Memory B cell (primary cell): ENCODE measurements at regions not wholly inside any gene's neighbourhood (a gene's known extent, or its start where the extent isn't known, plus 50 kb on each side); places are given as distances from the start of the nearest gene placed in this dataset.

Experiments used
- ATAC-seq: fragments of 150-1000 bp; cut with Tn5 transposase; 2 replicates; pipeline ENCODE4 v1.10.0; 2021; ENCODE audit warnings: low read depth, mild to moderate bottlenecking, moderate library complexity
- DNase-seq, 2 donors: peaks; one replicate each; pipeline ENCODE4 v3.0.0; 2022; ENCODE audit warnings: low spot score in 2 of 2
- H3K27ac Mint-ChIP-seq: one replicate; pipeline ENCODE4 v1.8.0; 2022; ENCODE audit warnings: mild to moderate bottlenecking, moderate library complexity, mixed read lengths
- H3K27me3 Mint-ChIP-seq: one replicate; pipeline ENCODE4 v1.8.0; 2022; ENCODE audit warnings: mixed read lengths
- H3K36me3 Mint-ChIP-seq: one replicate; pipeline ENCODE4 v1.8.0; 2022; ENCODE audit warnings: mild to moderate bottlenecking, mixed read lengths
- H3K4me1 Mint-ChIP-seq: one replicate; pipeline ENCODE4 v1.8.0; 2022; ENCODE audit warnings: mixed read lengths
- H3K4me3 Mint-ChIP-seq: one replicate; pipeline ENCODE4 v1.8.0; 2022; ENCODE audit warnings: mild to moderate bottlenecking, moderate library complexity, mixed read lengths
- H3K9me3 Mint-ChIP-seq: one replicate; pipeline ENCODE4 v1.8.0; 2022; ENCODE audit warnings: mixed read lengths

DNA sequence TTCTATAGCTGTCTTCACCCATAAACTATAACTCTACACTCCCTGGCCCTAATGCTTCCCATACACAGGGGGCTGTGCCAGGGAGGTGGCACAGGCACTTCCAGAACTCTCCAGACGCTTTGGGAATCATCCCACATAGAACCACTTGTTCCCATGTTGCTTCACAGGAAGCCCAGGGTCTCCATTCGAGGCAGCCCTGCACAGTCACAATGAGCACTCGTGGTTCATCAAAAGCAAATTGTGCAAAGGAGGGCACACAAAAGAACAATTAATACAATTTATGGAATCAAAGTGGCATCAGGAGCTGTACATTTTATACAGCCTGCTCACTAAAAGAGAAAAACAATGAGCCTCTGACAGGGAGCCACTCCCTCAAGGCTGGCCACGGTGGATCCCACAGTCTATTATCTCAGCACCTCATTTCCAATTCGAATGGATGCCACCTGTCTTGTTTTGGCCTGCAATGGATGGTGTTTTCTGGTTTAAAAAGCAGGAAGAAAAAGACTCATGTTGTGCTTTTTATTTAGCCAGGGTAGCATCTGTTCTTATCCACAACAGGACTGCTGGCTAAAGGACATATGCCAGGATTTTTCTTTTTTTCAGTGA is 354.8 kb downstream of the ENC1 start:
- no peak for ATAC-seq

DNA sequence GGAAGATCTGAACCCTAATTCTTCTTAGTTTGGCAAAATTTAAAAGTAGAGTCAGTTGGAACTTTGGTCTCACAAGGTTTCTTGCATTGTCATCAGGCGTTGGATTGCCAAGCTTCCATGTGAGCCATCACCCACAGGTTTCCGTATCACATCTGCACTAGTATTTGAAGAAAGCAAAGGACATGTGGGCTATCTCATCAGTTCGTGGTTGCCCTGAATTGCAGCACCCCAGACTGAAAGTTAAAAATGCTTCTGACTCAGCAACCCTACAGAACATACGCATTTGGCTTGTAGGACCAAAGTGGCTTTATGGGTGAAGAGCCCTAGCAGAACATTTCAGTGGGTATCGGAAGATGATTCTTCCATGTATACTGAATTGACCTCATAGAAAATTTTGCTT is 358.0 kb downstream of the ENC1 start:
- Mint-ChIP-seq H3K4me3 (no peak overlapping the region), H3K27ac (no peak overlapping the region), H3K36me3 (no peaks in the 10 kb centered on the region), H3K4me1 (no peaks in the 10 kb centered on the region), H3K9me3 (no peaks in the 10 kb centered on the region), H3K27me3 (peaks cover 5% of the 10 kb centered on the region)
- ATAC-seq (no peak), DNase-seq (no peak)

More for the DNA sequence above, 354.8 kb downstream of the ENC1 start:
- no peaks in the 10 kb centered on the region for H3K36me3 Mint-ChIP-seq
- H3K4me1 Mint-ChIP-seq: no peaks in the 10 kb centered on the region
- no peak overlapping the region for H3K27ac Mint-ChIP-seq
- H3K9me3 Mint-ChIP-seq: no peaks in the 10 kb centered on the region
- H3K4me3 Mint-ChIP-seq: no peak overlapping the region
- DNase-seq: no peak
- peaks cover 6% of the 10 kb centered on the region for H3K27me3 Mint-ChIP-seq

DNA sequence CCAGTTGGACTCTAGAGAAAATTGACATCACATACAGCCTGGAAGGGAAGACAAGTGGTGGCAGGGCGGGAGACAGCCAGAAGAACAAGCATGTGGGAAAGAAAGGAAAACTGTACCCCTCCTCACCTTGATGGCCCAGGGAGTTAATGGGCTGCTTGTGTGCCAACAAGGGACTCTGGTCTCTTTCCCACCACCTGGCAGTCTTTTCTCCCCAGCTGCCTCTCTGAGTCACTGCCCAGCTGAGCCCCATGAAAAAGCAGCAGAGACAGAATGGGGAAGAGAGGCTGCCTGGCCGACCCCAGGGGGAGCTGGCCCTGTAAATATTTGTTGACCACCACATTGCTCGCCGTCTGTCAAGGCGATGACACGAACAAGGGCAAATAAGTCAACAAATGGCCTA is 359.4 kb downstream of the ENC1 start:
- Mint-ChIP-seq H3K36me3 (no peaks in the 10 kb centered on the region), H3K4me1 (no peaks in the 10 kb centered on the region), H3K27ac (no peak overlapping the region), H3K27me3 (peaks cover 9% of the 10 kb centered on the region), H3K4me3 (no peak overlapping the region), H3K9me3 (no peaks in the 10 kb centered on the region)
- ATAC-seq (no peak), DNase-seq (no peak)

DNA sequence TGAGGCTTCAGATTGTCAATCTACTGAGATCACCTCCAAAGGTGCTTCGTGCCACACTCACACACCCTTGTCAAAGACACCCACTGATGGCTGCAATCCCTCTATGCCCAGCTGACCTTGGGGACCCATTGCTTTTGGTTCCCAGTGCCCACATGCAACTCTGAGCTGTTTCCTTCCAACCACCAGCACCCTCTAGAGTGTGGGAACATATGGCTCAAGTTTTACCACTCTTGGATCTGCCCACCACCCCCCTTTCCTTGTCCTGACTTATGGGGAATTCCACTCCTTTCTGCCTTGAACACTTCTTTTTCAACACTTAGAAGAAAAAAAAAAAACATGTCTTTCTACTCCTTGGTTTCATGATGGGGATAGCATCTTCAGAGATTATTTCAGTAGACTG is 360.2 kb downstream of the ENC1 start:
- Mint-ChIP-seq H3K9me3 (no peaks in the 10 kb centered on the region), H3K4me1 (no peaks in the 10 kb centered on the region), H3K36me3 (no peaks in the 10 kb centered on the region), H3K4me3 (no peak overlapping the region), H3K27ac (no peak overlapping the region), H3K27me3 (peaks cover 9% of the 10 kb centered on the region)
- no peak for DNase-seq
- no peak for ATAC-seq

DNA sequence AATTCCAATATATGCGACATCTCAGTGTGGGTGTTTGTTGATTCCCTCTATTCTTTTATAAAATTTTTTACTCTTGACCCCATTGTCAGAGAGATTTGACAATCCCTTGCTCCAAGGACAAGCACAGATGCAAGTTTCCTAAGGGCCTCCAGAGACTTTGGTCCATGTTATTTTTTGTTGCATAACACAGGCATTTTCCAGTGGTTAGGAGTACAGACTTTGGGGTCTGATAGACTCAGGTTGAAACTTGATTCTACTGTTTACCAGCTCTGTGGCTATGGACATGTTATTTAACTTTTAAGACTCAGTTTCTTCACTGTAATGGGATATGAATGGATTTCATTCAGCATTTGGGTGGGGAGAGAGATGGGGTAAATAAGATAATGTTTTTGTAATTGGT is 361.3 kb downstream of the ENC1 start:
- H3K9me3 Mint-ChIP-seq: no peaks in the 10 kb centered on the region
- no peaks in the 10 kb centered on the region for H3K4me1 Mint-ChIP-seq

DNA sequence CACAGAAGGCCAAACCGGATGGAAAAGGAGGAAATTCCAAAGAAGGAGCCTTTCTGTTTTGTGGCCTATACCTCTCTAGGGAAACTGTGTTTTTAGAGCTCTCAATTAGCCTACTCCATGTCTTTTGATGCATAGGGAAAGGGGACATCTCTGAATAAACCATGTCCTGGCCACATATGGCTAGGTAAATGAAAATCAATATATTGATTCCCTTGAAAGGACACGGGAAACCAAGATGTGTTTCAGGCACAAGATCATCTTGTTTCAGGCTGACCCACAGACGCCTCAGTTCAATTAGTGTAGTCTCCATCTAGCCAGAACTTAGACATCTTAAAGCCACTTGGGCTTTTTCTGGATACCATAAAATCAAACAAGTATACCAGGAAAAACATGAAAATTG is 363.1 kb downstream of the ENC1 start:
- Mint-ChIP-seq H3K4me3 (no peak overlapping the region), H3K4me1 (no peaks in the 10 kb centered on the region), H3K9me3 (no peaks in the 10 kb centered on the region), H3K27me3 (peaks cover 4% of the 10 kb centered on the region), H3K27ac (no peak overlapping the region), H3K36me3 (no peaks in the 10 kb centered on the region)
- DNase-seq (no peak), ATAC-seq (no peak)

More for the DNA sequence above, 361.3 kb downstream of the ENC1 start:
- Mint-ChIP-seq H3K4me3 (no peak overlapping the region), H3K36me3 (no peaks in the 10 kb centered on the region), H3K27me3 (peaks cover 7% of the 10 kb centered on the region), H3K27ac (no peak overlapping the region)
- DNase-seq (no peak), ATAC-seq (no peak)

DNA sequence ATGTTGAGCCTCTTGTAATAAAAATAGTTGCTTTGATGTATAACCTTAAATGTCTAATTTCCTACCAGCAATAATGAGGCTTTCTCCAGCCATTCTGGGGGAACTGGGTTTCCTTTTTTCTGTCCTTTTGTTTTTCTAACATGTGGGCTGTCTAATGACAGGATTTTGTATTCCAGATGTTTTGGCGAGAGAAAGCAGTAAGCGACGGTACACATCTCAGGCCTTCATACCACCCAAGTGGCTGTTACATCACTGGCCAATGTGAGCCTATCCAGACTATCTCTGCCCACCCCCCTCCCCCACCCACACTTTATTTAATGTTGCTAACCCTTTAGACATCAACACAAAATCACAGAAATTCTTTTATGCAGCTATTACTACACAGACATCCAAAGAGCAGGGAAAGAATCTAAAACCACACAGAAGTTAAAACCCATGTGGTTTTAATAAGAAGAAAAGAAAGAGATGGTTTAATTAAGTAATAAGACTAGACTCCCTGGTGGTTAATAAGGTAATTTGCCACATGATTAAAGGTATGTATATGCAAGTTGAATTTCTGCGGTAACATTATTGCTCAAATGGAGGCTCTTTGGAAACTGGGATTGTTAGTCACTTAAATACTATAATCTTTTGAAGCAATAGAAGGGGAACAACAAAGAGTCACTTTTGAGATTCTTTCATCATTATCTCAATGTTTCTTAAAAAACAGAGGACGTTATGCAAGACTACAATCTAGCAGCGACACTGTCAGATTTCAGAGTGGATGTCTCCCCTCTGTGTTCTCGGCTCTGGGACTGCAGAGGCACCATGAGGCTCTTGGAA is 365.1 kb downstream of the ENC1 start:
- H3K9me3 Mint-ChIP-seq: no peaks in the 10 kb centered on the region
- H3K27ac Mint-ChIP-seq: no peak overlapping the region
- H3K4me3 Mint-ChIP-seq: no peak overlapping the region
- no peaks in the 10 kb centered on the region for H3K4me1 Mint-ChIP-seq
- ATAC-seq (no peak), DNase-seq (no peak)
- peaks cover 4% of the 10 kb centered on the region for H3K27me3 Mint-ChIP-seq
- no peaks in the 10 kb centered on the region for H3K36me3 Mint-ChIP-seq

DNA sequence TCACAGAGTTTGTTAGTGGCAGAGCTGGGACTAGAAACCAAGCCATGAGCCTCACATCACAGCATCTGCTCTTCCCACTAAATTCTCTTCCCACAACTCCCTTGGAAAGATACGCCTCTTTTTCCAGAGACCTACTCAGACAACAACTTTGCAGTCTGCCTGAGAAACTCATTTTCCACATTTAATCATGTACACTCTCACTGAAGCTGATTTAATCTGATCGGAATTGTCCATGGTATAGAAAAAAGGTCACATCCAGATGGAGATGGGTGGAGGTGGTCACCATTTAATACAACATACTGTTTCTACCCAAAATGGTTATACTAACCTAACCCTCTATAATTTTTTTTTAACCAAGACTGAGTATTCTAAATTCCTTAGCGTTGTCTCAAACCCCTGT is 366.2 kb downstream of the ENC1 start:
- ATAC-seq (no peak), DNase-seq (no peak)
- Mint-ChIP-seq H3K27ac (no peak overlapping the region), H3K36me3 (no peaks in the 10 kb centered on the region), H3K4me1 (no peaks in the 10 kb centered on the region), H3K4me3 (no peak overlapping the region), H3K27me3 (peaks cover 6% of the 10 kb centered on the region), H3K9me3 (no peaks in the 10 kb centered on the region)

DNA sequence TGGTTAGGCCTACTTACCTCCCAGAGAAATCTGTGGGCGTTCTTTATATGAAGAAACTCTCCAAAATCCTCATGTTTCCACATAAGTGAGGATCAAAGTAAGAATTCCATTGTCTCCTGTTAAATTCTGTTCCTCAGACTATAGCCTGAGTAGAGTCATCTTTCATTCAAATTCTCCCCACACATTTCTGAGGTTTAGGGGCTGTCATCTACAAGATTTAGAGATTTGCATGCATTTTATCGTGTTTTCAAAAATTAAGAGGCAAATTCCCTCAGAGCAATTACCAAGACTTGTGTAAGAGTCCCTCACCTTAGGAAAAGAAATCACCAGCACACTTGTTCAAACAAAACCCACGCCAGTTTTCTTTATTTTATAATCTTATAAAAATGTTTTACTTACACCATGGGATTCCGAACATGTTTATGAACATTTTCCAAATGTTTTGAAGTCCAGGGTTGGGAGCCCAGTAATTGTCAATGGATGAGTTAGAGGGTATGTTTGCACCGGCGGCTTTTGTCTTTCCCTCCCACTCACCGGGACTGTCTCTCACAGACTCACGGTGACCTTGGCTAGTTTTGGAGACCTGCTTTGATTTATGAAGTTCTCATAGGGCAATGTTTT is 367.6 kb downstream of the ENC1 start:
- no peaks in the 10 kb centered on the region for H3K9me3 Mint-ChIP-seq
- H3K36me3 Mint-ChIP-seq: no peaks in the 10 kb centered on the region
- H3K4me3 Mint-ChIP-seq: no peak overlapping the region
- H3K27me3 Mint-ChIP-seq: peaks cover 6% of the 10 kb centered on the region
- ATAC-seq (no peak), DNase-seq (no peak)
- H3K4me1 Mint-ChIP-seq: no peaks in the 10 kb centered on the region
- no peak overlapping the region for H3K27ac Mint-ChIP-seq

DNA sequence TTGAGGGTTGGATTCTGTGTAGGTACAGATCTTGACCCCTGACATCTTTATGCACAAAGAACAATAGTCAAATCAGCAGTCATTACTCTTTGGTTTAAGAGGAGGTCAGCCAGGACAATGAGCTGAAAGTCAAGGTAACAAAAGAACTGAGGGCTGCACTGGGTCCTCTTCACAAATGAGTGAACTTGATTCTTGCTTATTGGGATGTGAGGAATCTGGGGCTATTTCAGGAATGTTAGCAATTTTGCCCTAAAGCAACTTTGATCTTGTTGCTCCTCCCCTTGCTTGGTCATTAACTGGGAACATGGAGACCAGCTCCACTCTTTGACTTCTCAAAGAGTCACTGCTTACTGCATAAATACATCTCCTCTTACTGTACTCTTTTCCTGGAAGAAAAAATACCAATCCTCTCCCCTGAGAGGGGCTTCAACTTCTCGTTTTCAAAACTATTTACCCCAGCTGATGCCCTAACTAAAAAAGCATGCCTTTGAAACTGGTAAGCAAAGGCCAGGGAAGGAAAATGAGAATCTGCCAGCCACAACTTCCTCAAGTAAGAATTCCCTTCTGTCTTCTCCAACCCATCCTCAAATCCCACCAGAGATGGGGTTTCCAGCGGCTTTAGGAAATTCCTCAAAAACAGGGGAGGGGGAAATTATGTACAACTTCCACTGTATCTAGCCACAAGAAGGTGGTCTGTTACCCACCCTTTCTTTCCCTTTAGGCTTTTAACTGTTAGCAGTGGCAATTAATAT is 368.3 kb downstream of the ENC1 start:
- no peaks in the 10 kb centered on the region for H3K9me3 Mint-ChIP-seq
- H3K4me3 Mint-ChIP-seq: no peak overlapping the region
- DNase-seq: no peak
- H3K4me1 Mint-ChIP-seq: no peaks in the 10 kb centered on the region
- H3K27me3 Mint-ChIP-seq: peaks cover 6% of the 10 kb centered on the region
- no peak overlapping the region for H3K27ac Mint-ChIP-seq
- ATAC-seq: no peak
- H3K36me3 Mint-ChIP-seq: no peaks in the 10 kb centered on the region

DNA sequence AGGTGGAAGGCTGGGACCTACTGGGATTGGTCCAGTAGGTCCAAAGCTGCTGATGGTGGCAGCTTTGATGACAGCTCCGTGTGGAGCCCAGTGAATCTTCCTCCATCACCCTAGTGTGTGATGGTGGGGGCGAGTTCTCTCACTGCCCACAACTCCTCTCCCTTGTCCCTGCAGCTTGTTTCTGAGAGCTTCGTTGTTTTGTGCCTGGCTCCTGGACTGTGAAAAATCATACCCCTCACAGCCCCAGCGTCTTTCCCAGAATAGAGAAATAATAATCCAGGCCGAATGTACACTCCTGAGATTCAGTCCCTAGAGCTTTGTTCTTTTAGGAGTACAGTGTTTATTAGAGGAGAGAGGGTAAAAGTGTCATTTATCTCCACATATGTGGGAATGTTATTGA is 372.2 kb downstream of the ENC1 start:
- Mint-ChIP-seq H3K4me3 (no peak overlapping the region), H3K9me3 (no peaks in the 10 kb centered on the region), H3K36me3 (no peaks in the 10 kb centered on the region), H3K27ac (no peak overlapping the region), H3K27me3 (peaks cover 5% of the 10 kb centered on the region), H3K4me1 (no peaks in the 10 kb centered on the region)
- DNase-seq: no peak
- ATAC-seq: no peak

DNA sequence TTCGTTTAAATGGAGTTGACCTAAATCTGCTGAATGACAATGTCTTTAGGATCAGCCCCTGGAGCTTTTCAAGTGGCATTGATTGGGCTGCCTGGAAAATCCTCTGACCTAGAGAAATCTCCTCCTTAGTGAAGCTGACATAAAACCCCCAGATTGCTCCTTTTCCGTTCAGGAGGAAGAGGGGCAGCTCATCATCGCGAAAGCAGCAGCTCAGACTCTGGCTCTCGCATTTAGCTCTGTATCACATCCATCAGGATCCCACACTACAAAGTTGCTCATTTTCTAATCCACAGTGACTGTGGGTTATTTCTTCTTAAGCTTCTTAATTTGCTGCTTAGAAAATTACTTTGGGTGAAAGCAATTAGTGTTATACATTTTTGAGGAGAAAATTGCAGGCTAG is 373.7 kb downstream of the ENC1 start:
- peaks cover 5% of the 10 kb centered on the region for H3K27me3 Mint-ChIP-seq
- no peak for DNase-seq
- H3K27ac Mint-ChIP-seq: no peak overlapping the region
- H3K9me3 Mint-ChIP-seq: no peaks in the 10 kb centered on the region
- no peaks in the 10 kb centered on the region for H3K4me1 Mint-ChIP-seq
- no peak for ATAC-seq
- no peaks in the 10 kb centered on the region for H3K36me3 Mint-ChIP-seq
- no peak overlapping the region for H3K4me3 Mint-ChIP-seq

DNA sequence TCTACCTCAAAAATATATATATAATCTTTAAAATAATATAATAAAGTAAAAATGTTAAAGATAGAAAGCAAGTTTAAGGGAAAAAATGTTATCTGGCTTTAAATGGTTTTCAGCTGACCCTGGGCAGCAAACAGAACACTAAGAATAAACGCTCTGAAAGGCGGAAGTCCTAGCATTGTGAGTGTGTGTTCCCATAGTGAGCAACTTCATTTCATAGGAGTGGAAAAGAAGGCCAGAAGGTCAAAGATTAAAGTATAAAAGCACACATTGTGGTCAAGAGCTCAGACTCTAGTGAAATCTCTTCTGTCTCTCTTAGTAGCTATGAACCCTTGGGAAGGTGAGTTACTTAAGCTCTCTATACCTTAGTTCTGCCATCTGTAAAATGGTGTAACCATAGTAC is 374.4 kb downstream of the ENC1 start:
- H3K27me3 Mint-ChIP-seq: peaks cover 5% of the 10 kb centered on the region
- ATAC-seq: no peak
- no peak overlapping the region for H3K27ac Mint-ChIP-seq
- no peak for DNase-seq
- no peaks in the 10 kb centered on the region for H3K9me3 Mint-ChIP-seq
- H3K4me1 Mint-ChIP-seq: no peaks in the 10 kb centered on the region
- no peaks in the 10 kb centered on the region for H3K36me3 Mint-ChIP-seq
- H3K4me3 Mint-ChIP-seq: no peak overlapping the region

DNA sequence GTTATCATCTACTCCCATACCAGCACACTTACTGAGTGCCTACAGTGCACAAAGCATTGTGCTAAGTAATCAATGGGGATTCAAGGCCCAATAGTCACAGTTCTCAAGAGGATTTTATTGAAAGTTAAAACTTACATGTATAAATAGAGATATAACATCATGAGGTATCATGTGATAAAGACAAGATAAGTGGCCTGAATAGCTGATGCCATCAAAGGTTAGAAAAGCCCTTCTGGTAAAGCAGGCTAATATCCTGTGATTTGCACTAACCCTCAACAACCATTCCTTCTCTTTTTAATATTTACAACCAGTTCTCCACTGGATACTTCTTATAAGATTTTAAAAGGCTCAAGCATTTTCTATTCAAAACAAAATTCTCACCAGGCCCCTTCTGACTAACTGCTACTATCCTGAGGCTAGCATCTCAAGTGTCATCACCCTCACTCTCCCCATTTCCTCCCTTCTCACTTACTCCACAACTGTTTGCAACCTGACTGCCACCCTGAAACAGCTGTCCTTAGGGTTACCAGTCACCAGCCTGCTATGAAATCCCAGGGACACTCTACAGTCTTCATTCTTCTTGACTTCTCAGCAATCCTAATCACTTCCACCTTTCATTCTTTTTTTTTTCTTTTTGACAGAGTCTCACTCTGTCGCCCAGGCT is 377.9 kb downstream of the ENC1 start:
- Mint-ChIP-seq H3K27me3 (peaks cover 7% of the 10 kb centered on the region), H3K4me1 (no peaks in the 10 kb centered on the region), H3K9me3 (no peaks in the 10 kb centered on the region), H3K36me3 (no peaks in the 10 kb centered on the region), H3K4me3 (no peak overlapping the region), H3K27ac (no peak overlapping the region)
- DNase-seq (no peak), ATAC-seq (no peak)
